SK-N-SH treated with all-trans-retinoic acid at 6 μM for 48 hours (cell line): ENCODE measurements at regions not wholly inside any gene's neighbourhood (a gene's known extent, or its start where the extent isn't known, plus 50 kb on each side); places are given as distances from the start of the nearest gene placed in this dataset.

Experiments used
- ATAC-seq: fragments of 200-7000 bp; cut with Tn5 transposase; 3 replicates; pipeline ENCODE4 v1.9.1; 2020; ENCODE audit warnings: mild to moderate bottlenecking, moderate library complexity
- ARNTL ChIP-seq: fragments of 450-650 bp; formaldehyde crosslinking; IDR thresholded peaks from 2 replicates; pipeline ENCODE4 v1.5.0; 2020; ENCODE audit warnings: low read depth, mild to moderate bottlenecking, moderate library complexity, borderline replicate concordance
- BACH2 ChIP-seq: fragments of 250-450 bp; sonication (Bioruptor Pico); IDR thresholded peaks from 2 replicates; pipeline ENCODE4 v1.9.0; 2021; ENCODE audit warnings: mild to moderate bottlenecking, borderline replicate concordance
- CSDC2 ChIP-seq: fragments of 250-450 bp; sonication (Bioruptor Pico); IDR thresholded peaks from 2 replicates; pipeline ENCODE4 v1.5.0; 2020; ENCODE audit warnings: mild to moderate bottlenecking, moderate library complexity
- ESRRG ChIP-seq: fragments of 250-450 bp; sonication (Bioruptor Pico); IDR thresholded peaks from 2 replicates; pipeline ENCODE4 v1.6.1; 2021; ENCODE audit warnings: mild to moderate bottlenecking
- GLIS3 ChIP-seq: fragments of 250-450 bp; sonication (Bioruptor Pico); IDR thresholded peaks from 2 replicates; pipeline ENCODE4 v1.5.0; 2020; ENCODE audit warnings: mild to moderate bottlenecking, moderate library complexity
- ISL1 ChIP-seq: fragments of 250-450 bp; sonication (Bioruptor Pico); IDR thresholded peaks from 2 replicates; pipeline ENCODE4 v2.1.2; 2022; ENCODE audit warnings: mild to moderate bottlenecking, moderate library complexity
- OSR1 ChIP-seq: fragments of 250-450 bp; sonication (Bioruptor Pico); IDR thresholded peaks from 2 replicates; pipeline ENCODE4 v1.8.0; 2022; ENCODE audit warnings: moderate library complexity, mild to moderate bottlenecking, inconsistent platforms
- PPARA ChIP-seq: fragments of 250-450 bp; sonication (Bioruptor Pico); IDR thresholded peaks from 2 replicates; pipeline ENCODE4 v1.5.0; 2020; ENCODE audit warnings: mild to moderate bottlenecking, borderline replicate concordance
- SNAI2 ChIP-seq: fragments of 250-450 bp; sonication (Bioruptor Pico); IDR thresholded peaks from 2 replicates; pipeline ENCODE4 v1.5.0; 2020; ENCODE audit warnings: mild to moderate bottlenecking, moderate library complexity
- TCF4 ChIP-seq: fragments of 250-450 bp; sonication (Bioruptor Pico); IDR thresholded peaks from 2 replicates; pipeline ENCODE4 v1.8.0; 2021; ENCODE audit warnings: mild to moderate bottlenecking, moderate library complexity, borderline replicate concordance
- TOX ChIP-seq: fragments of 250-450 bp; sonication (Bioruptor Pico); IDR thresholded peaks from 2 replicates; pipeline ENCODE4 v1.8.0; 2021; ENCODE audit warnings: mild to moderate bottlenecking, moderate library complexity, borderline replicate concordance
- ZC3H10 ChIP-seq: fragments of 250-450 bp; sonication (Bioruptor Pico); IDR thresholded peaks from 2 replicates; pipeline ENCODE4 v1.5.1; 2021; ENCODE audit warnings: mild to moderate bottlenecking, moderate library complexity
- ZFP3 ChIP-seq: fragments of 250-450 bp; sonication (Bioruptor Pico); IDR thresholded peaks from 2 replicates; pipeline ENCODE4 v1.5.0; 2020; ENCODE audit warnings: mild to moderate bottlenecking, moderate library complexity
- ZFP30 ChIP-seq: fragments of 450-650 bp; formaldehyde crosslinking; IDR thresholded peaks from 2 replicates; pipeline ENCODE4 v1.5.0; 2022; ENCODE audit warnings: mild to moderate bottlenecking, moderate library complexity
- ZNF565 ChIP-seq: fragments of 450-650 bp; formaldehyde crosslinking; conservative IDR thresholded peaks from 2 replicates; pipeline ENCODE4 v1.5.0; 2020; ENCODE audit warnings: low read depth, mild to moderate bottlenecking, moderate library complexity
- ZNF70 ChIP-seq: fragments of 450-650 bp; formaldehyde crosslinking; IDR thresholded peaks from 2 replicates; pipeline ENCODE4 v1.5.0; 2020; ENCODE audit warnings: mild to moderate bottlenecking, moderate library complexity
- TF ChIP-seq, protein P1 (sequence below): fragments of 250-450 bp; sonication (Bioruptor Pico); IDR thresholded peaks from 2 replicates; pipeline ENCODE4 v1.8.0; 2021; ENCODE audit warnings: low read depth, mild to moderate bottlenecking, moderate library complexity, borderline replicate concordance
- TF ChIP-seq, protein P2 (sequence below): fragments of 250-450 bp; sonication (Bioruptor Pico); IDR thresholded peaks from 2 replicates; pipeline ENCODE4 v1.5.0; 2020; ENCODE audit warnings: mild to moderate bottlenecking, moderate library complexity
- TF ChIP-seq, protein P3 (sequence below): fragments of 250-450 bp; sonication (Bioruptor Pico); IDR thresholded peaks from 2 replicates; pipeline ENCODE4 v1.5.1; 2021; ENCODE audit warnings: mild to moderate bottlenecking, moderate library complexity
- TF ChIP-seq, protein P4 (sequence below): fragments of 250-450 bp; sonication (Bioruptor Pico); IDR thresholded peaks from 2 replicates; pipeline ENCODE4 v1.5.1; 2020; ENCODE audit warnings: low read depth, mild to moderate bottlenecking, moderate library complexity

DNA sequence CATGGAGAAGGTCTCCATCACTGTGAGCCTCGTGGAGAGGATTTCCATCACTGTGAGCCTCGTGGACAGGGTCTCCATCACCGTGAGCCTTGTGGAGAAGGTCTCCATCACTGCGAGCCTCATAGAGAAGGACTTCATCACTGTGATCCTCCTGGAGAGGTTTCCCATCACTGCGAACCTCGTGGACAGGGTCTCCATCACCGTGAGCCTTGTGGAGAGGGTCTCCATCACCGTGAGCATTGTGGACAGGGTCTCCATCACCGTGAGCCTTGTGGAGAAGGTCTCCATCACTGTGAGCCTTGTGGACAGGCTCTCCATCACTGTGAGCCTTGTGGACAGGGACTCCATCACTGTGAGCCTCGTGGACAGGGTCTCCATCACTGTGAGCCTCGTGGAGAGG lies 140.4 kb downstream of the ERMARD start:
- TF ChIP-seq SNAI2 (no peak), ESRRG (CRISPR knock-in tag) (no peak), TOX (CRISPR knock-in tag) (no peak), ZNF70 (CRISPR knock-in tag) (no peak), OSR1 (CRISPR knock-in tag) (no peak), ZFP30 (CRISPR knock-in tag) (no peak), CSDC2 (CRISPR knock-in tag) (no peak), ZC3H10 (no peak)
- TF ChIP-seq, protein P1, sequence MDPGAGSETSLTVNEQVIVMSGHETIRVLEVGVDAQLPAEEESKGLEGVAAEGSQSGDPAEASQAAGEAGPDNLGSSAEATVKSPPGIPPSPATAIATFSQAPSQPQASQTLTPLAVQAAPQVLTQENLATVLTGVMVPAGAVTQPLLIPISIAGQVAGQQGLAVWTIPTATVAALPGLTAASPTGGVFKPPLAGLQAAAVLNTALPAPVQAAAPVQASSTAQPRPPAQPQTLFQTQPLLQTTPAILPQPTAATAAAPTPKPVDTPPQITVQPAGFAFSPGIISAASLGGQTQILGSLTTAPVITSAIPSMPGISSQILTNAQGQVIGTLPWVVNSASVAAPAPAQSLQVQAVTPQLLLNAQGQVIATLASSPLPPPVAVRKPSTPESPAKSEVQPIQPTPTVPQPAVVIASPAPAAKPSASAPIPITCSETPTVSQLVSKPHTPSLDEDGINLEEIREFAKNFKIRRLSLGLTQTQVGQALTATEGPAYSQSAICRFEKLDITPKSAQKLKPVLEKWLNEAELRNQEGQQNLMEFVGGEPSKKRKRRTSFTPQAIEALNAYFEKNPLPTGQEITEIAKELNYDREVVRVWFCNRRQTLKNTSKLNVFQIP (CRISPR knock-in tag) = no peak
- TF ChIP-seq, protein P2, sequence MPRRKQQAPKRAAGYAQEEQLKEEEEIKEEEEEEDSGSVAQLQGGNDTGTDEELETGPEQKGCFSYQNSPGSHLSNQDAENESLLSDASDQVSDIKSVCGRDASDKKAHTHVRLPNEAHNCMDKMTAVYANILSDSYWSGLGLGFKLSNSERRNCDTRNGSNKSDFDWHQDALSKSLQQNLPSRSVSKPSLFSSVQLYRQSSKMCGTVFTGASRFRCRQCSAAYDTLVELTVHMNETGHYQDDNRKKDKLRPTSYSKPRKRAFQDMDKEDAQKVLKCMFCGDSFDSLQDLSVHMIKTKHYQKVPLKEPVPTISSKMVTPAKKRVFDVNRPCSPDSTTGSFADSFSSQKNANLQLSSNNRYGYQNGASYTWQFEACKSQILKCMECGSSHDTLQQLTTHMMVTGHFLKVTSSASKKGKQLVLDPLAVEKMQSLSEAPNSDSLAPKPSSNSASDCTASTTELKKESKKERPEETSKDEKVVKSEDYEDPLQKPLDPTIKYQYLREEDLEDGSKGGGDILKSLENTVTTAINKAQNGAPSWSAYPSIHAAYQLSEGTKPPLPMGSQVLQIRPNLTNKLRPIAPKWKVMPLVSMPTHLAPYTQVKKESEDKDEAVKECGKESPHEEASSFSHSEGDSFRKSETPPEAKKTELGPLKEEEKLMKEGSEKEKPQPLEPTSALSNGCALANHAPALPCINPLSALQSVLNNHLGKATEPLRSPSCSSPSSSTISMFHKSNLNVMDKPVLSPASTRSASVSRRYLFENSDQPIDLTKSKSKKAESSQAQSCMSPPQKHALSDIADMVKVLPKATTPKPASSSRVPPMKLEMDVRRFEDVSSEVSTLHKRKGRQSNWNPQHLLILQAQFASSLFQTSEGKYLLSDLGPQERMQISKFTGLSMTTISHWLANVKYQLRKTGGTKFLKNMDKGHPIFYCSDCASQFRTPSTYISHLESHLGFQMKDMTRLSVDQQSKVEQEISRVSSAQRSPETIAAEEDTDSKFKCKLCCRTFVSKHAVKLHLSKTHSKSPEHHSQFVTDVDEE (CRISPR knock-in tag) = no peak
- TF ChIP-seq, protein P3, sequence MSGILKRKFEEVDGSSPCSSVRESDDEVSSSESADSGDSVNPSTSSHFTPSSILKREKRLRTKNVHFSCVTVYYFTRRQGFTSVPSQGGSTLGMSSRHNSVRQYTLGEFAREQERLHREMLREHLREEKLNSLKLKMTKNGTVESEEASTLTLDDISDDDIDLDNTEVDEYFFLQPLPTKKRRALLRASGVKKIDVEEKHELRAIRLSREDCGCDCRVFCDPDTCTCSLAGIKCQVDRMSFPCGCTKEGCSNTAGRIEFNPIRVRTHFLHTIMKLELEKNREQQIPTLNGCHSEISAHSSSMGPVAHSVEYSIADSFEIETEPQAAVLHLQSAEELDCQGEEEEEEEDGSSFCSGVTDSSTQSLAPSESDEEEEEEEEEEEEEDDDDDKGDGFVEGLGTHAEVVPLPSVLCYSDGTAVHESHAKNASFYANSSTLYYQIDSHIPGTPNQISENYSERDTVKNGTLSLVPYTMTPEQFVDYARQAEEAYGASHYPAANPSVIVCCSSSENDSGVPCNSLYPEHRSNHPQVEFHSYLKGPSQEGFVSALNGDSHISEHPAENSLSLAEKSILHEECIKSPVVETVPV (CRISPR knock-in tag) = no peak
- TF ChIP-seq, all 23 proteins: peak for 0
- no peak for ATAC-seq

DNA sequence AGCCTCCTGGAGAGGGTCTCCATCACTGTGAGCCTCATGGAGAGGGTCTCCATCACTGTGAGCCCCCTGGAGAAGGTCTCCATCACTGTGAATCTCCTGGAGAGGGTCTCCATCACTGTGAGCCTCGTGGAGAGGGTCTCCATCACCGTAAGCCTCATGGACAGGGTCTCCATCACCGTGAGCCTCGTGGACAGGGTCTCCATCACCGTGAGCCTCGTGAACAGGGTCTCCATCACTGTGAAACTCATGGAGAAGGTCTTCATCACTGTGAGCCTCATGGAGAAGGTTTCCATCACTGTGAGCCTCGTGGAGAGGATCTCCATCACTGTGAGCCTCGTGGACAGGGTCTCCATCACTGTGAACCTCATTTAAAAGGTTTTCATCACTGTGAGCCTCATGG lies 140.0 kb downstream of the ERMARD start:
- ATAC-seq = no peak
- TF ChIP-seq SNAI2 (no peak), TCF4 (CRISPR knock-in tag) (no peak), ISL1 (CRISPR knock-in tag) (no peak), ZFP30 (CRISPR knock-in tag) (no peak), TOX (CRISPR knock-in tag) (no peak), PPARA (no peak), BACH2 (CRISPR knock-in tag) (no peak)
- TF ChIP-seq, protein P4, sequence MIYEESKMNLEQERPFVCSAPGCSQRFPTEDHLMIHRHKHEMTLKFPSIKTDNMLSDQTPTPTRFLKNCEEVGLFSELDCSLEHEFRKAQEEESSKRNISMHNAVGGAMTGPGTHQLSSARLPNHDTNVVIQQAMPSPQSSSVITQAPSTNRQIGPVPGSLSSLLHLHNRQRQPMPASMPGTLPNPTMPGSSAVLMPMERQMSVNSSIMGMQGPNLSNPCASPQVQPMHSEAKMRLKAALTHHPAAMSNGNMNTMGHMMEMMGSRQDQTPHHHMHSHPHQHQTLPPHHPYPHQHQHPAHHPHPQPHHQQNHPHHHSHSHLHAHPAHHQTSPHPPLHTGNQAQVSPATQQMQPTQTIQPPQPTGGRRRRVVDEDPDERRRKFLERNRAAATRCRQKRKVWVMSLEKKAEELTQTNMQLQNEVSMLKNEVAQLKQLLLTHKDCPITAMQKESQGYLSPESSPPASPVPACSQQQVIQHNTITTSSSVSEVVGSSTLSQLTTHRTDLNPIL = no peak
- TF ChIP-seq, protein P1 (CRISPR knock-in tag) = no peak
- TF ChIP-seq, protein P2 (CRISPR knock-in tag) = no peak

DNA sequence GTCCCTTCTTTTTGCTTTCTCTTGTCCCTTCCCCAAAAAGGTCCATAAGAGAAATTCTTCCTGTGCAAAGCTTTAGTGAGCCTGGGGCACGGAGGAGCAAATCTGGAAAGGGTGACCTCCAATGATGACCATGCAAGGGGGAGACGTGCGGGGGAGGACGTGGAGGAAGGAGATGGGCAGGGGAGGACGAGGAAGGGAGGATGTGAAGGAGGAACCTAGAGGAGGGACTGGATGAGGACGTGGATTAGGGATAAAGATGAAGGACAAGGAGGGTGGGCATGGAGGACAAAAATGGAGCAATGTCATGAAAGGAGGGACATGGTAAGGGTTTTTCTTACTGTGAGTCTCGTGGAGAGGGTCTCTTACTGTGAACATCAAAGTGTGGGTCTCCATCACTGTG lies 139.5 kb downstream of the ERMARD start:
- no peak for ATAC-seq
- TF ChIP-seq GLIS3 (CRISPR knock-in tag) = no peak
- TF ChIP-seq ZNF565 (CRISPR knock-in tag) = no peak
- TF ChIP-seq ISL1 (CRISPR knock-in tag) = no peak
- no peak for TF ChIP-seq ESRRG (CRISPR knock-in tag)
- no peak for TF ChIP-seq TOX (CRISPR knock-in tag)
- TF ChIP-seq TCF4 (CRISPR knock-in tag) = no peak
- no peak for TF ChIP-seq ARNTL (CRISPR knock-in tag)
- TF ChIP-seq ZFP3 (CRISPR knock-in tag) = no peak
- no peak for TF ChIP-seq SNAI2
- no peak for TF ChIP-seq ZNF70 (CRISPR knock-in tag)
- no peak for TF ChIP-seq BACH2 (CRISPR knock-in tag)
- TF ChIP-seq ZFP30 (CRISPR knock-in tag) = no peak
- TF ChIP-seq PPARA = no peak
- TF ChIP-seq, protein P3 (CRISPR knock-in tag) = no peak
